ENCODE measurements at regions not wholly inside any gene's neighbourhood (a gene's known extent, or its start where the extent isn't known, plus 50 kb on each side); places are given as distances from the start of the nearest gene placed in this dataset.
"Not testable (repeated sequence)": the region's sequence is repeated elsewhere in the genome, so short reads cannot be mapped to it uniquely, and the experiment has no call there.

DNA sequence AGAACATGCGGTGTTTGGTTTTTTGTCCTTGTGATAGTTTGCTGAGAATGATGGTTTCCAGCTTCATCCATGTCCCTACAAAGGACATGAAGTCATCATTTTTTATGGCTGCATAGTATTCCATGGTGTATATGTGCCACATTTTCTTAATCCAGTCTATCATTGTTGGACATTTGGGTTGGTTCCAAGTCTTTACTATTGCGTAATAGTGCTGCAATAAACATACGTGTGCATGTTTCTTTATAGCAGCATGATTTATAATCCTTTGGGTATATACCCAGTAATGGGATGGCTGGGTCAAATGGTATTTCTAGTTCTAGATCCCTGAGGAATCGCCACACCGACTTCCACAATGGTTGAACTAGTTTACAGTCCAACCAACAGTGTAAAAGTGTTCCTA lies 471.6 kb upstream of the MEIS1 start:
- TF ChIP-seq, protein P1, sequence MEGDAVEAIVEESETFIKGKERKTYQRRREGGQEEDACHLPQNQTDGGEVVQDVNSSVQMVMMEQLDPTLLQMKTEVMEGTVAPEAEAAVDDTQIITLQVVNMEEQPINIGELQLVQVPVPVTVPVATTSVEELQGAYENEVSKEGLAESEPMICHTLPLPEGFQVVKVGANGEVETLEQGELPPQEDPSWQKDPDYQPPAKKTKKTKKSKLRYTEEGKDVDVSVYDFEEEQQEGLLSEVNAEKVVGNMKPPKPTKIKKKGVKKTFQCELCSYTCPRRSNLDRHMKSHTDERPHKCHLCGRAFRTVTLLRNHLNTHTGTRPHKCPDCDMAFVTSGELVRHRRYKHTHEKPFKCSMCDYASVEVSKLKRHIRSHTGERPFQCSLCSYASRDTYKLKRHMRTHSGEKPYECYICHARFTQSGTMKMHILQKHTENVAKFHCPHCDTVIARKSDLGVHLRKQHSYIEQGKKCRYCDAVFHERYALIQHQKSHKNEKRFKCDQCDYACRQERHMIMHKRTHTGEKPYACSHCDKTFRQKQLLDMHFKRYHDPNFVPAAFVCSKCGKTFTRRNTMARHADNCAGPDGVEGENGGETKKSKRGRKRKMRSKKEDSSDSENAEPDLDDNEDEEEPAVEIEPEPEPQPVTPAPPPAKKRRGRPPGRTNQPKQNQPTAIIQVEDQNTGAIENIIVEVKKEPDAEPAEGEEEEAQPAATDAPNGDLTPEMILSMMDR (conservative IDR thresholded peaks at IDR 0.05; ENCODE audit: low read length): not testable (repeated sequence)
- not testable (repeated sequence) for TF ChIP-seq EZH2phosphoT487 (IDR thresholded peaks at IDR 0.05; ENCODE audit: borderline replicate concordance)

Measured in Loucy (cell line).